ENCODE measurements at regions not wholly inside any gene's neighbourhood (a gene's known extent, or its start where the extent isn't known, plus 50 kb on each side); places are given as distances from the start of the nearest gene placed in this dataset.

DNA sequence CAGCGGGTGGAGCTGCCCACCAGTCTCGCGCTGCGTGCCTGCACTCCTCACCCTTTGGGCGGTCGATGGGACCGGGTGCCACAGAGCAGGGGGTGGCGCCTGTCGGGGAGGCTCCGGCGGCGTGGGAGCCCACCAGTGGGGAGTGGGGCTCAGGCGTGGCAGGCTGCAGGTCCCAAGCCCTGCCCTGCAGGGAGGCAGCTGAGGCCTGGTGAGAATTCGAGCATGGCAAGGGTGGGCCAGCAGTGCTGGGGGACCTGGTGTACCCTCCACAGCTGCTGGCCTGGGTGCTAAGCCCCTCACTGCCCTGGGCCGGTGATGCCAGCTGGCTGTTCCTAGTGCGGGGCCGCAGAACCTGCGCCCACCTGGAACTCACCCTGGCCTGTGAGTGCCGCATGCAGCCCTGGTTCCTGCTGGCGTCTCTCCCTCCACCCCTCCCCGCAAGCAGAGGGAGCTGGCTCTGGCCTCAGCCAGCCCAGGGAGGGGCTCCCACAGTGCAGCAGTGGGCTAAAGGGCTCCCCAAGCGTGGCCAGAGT, 746.6 kb upstream of the PABPC4L start:
- no peak for TF ChIP-seq EZH2 (IDR thresholded peaks at IDR 0.05; ENCODE audit: insufficient read depth, low read length)
- TF ChIP-seq, protein P1, sequence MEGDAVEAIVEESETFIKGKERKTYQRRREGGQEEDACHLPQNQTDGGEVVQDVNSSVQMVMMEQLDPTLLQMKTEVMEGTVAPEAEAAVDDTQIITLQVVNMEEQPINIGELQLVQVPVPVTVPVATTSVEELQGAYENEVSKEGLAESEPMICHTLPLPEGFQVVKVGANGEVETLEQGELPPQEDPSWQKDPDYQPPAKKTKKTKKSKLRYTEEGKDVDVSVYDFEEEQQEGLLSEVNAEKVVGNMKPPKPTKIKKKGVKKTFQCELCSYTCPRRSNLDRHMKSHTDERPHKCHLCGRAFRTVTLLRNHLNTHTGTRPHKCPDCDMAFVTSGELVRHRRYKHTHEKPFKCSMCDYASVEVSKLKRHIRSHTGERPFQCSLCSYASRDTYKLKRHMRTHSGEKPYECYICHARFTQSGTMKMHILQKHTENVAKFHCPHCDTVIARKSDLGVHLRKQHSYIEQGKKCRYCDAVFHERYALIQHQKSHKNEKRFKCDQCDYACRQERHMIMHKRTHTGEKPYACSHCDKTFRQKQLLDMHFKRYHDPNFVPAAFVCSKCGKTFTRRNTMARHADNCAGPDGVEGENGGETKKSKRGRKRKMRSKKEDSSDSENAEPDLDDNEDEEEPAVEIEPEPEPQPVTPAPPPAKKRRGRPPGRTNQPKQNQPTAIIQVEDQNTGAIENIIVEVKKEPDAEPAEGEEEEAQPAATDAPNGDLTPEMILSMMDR (IDR thresholded peaks at IDR 0.05; ENCODE audit: insufficient read depth, low read depth, low read length) = no peak
- no peaks in the 10 kb centered on the region for H3K36me3 ChIP-seq (ENCODE audit: insufficient read depth, low read length)
- no peak overlapping the region for H3K4me3 ChIP-seq (ENCODE audit: insufficient read depth, low read depth, low read length)
- Mint-ChIP-seq H3K4me3 (ENCODE audit: unreplicated experiment) (no peak overlapping the region), H3K27ac (ENCODE audit: unreplicated experiment) (no peak overlapping the region), H3K27me3 (ENCODE audit: low read depth, unreplicated experiment) (no peaks in the 10 kb centered on the region), H3K4me1 (ENCODE audit: low read depth, unreplicated experiment) (no peaks in the 10 kb centered on the region), H3K9me3 (ENCODE audit: unreplicated experiment) (no peaks in the 10 kb centered on the region), H3K36me3 (ENCODE audit: low read depth, unreplicated experiment) (no peaks in the 10 kb centered on the region)
- H3K9me3 ChIP-seq (ENCODE audit: insufficient read depth, low read depth, low read length) = no peaks in the 10 kb centered on the region
- H2AFZ ChIP-seq (ENCODE audit: low read depth, low read length) = no peak overlapping the region
- H3K27ac ChIP-seq (ENCODE audit: low read depth, low read length) = no peak overlapping the region
- FAIRE-seq (no peak), DNase-seq (ENCODE audit: low read depth) (no peak)
- no peaks in the 10 kb centered on the region for H3K4me1 ChIP-seq (ENCODE audit: insufficient read depth, low read length)
- no peaks in the 10 kb centered on the region for H3K27me3 ChIP-seq (ENCODE audit: insufficient read depth, low read length)
- H3K9ac ChIP-seq (ENCODE audit: low read length) = no peak overlapping the region
- H3K79me2 ChIP-seq (ENCODE audit: insufficient read depth, low read length) = no peaks in the 10 kb centered on the region
- no peaks in the 10 kb centered on the region for H4K20me1 ChIP-seq (ENCODE audit: insufficient read depth, low read length)
- no peak overlapping the region for H3K4me2 ChIP-seq (ENCODE audit: low read length)

DNA sequence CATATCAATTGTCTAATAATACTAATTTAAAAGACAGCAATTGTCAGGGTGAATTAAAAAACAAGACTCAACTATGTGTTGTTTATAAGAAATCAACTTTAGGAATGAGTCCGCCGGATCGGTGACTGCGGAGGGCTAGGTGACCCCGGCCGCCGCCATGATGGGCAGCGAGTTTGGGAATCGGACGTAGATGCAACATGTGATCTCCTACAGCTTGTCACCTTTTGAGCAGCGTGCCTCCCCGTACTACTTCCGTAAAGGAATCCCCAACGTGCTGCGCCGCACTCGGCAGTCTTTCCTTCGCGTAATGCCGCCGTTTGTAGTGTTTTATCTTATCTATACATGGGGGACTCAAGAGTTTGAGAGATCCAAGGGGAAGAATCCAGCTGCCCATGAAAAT, 742.5 kb upstream of the PABPC4L start:
- Mint-ChIP-seq H3K9me3 (ENCODE audit: unreplicated experiment) (no peaks in the 10 kb centered on the region), H3K27ac (ENCODE audit: unreplicated experiment) (no peak overlapping the region), H3K36me3 (ENCODE audit: low read depth, unreplicated experiment) (no peaks in the 10 kb centered on the region), H3K4me3 (ENCODE audit: unreplicated experiment) (no peak overlapping the region), H3K27me3 (ENCODE audit: low read depth, unreplicated experiment) (no peaks in the 10 kb centered on the region), H3K4me1 (ENCODE audit: low read depth, unreplicated experiment) (no peaks in the 10 kb centered on the region)
- Histone ChIP-seq H3K4me2 (ENCODE audit: low read length) (no peak overlapping the region), H3K9me3 (ENCODE audit: insufficient read depth, low read depth, low read length) (no peaks in the 10 kb centered on the region), H3K4me3 (ENCODE audit: insufficient read depth, low read depth, low read length) (no peak overlapping the region), H3K27me3 (ENCODE audit: insufficient read depth, low read length) (no peaks in the 10 kb centered on the region), H3K27ac (ENCODE audit: low read depth, low read length) (no peak overlapping the region), H3K4me1 (ENCODE audit: insufficient read depth, low read length) (no peaks in the 10 kb centered on the region), H3K79me2 (ENCODE audit: insufficient read depth, low read length) (no peaks in the 10 kb centered on the region), H3K36me3 (ENCODE audit: insufficient read depth, low read length) (no peaks in the 10 kb centered on the region), H3K9ac (ENCODE audit: low read length) (no peak overlapping the region), H2AFZ (ENCODE audit: low read depth, low read length) (no peak overlapping the region), H4K20me1 (ENCODE audit: insufficient read depth, low read length) (no peaks in the 10 kb centered on the region)
- no peak for TF ChIP-seq EZH2 (IDR thresholded peaks at IDR 0.05; ENCODE audit: insufficient read depth, low read length)
- TF ChIP-seq, protein P1 (IDR thresholded peaks at IDR 0.05; ENCODE audit: insufficient read depth, low read depth, low read length) = no peak
- DNase-seq (ENCODE audit: low read depth) (no peak), FAIRE-seq (no peak)

- no peak overlapping the region for H3K4me3 Mint-ChIP-seq (ENCODE audit: unreplicated experiment)
Measured at GRCh38 chr4:134936014-134936413, 734.4 kb upstream of the PABPC4L start.

More at GRCh38 chr4:134936014-134936413, 734.4 kb upstream of the PABPC4L start:
- H3K4me2 ChIP-seq (ENCODE audit: low read length) = no peak overlapping the region
- H2AFZ ChIP-seq (ENCODE audit: low read depth, low read length) = no peak overlapping the region
- H3K9me3 Mint-ChIP-seq (ENCODE audit: unreplicated experiment) = no peaks in the 10 kb centered on the region
- H3K4me1 Mint-ChIP-seq (ENCODE audit: low read depth, unreplicated experiment) = no peaks in the 10 kb centered on the region
- H3K79me2 ChIP-seq (ENCODE audit: insufficient read depth, low read length) = no peaks in the 10 kb centered on the region
- H3K36me3 Mint-ChIP-seq (ENCODE audit: low read depth, unreplicated experiment) = no peaks in the 10 kb centered on the region
- no peak for TF ChIP-seq EZH2 (IDR thresholded peaks at IDR 0.05; ENCODE audit: insufficient read depth, low read length)
- TF ChIP-seq, protein P1 (IDR thresholded peaks at IDR 0.05; ENCODE audit: insufficient read depth, low read depth, low read length) = no peak
- no peaks in the 10 kb centered on the region for H3K27me3 ChIP-seq (ENCODE audit: insufficient read depth, low read length)
- no peak overlapping the region for H3K27ac ChIP-seq (ENCODE audit: low read depth, low read length)
- no peaks in the 10 kb centered on the region for H3K9me3 ChIP-seq (ENCODE audit: insufficient read depth, low read depth, low read length)
- H3K4me1 ChIP-seq (ENCODE audit: insufficient read depth, low read length) = no peaks in the 10 kb centered on the region
- no peaks in the 10 kb centered on the region for H4K20me1 ChIP-seq (ENCODE audit: insufficient read depth, low read length)
- H3K27ac Mint-ChIP-seq (ENCODE audit: unreplicated experiment) = no peak overlapping the region
- no peaks in the 10 kb centered on the region for H3K36me3 ChIP-seq (ENCODE audit: insufficient read depth, low read length)
- no peaks in the 10 kb centered on the region for H3K27me3 Mint-ChIP-seq (ENCODE audit: low read depth, unreplicated experiment)
- no peak for FAIRE-seq
- H3K4me3 ChIP-seq (ENCODE audit: insufficient read depth, low read depth, low read length) = no peak overlapping the region
- DNase-seq (ENCODE audit: low read depth) = no peak
- H3K9ac ChIP-seq (ENCODE audit: low read length) = no peak overlapping the region

All from astrocyte (in vitro differentiated cells and primary cell).